ELR (cell line): ENCODE measurements at regions not wholly inside any gene's neighbourhood (a gene's known extent, or its start where the extent isn't known, plus 50 kb on each side); places are given as distances from the start of the nearest gene placed in this dataset.
A peak's percentile ranks its signal among the peaks of the same experiment; 100 is the strongest.

Experiments used
- DNase-seq: peaks from one replicate; pipeline ENCODE4 v3.0.0-alpha.2; 2015; ENCODE audit warnings: low read depth

GRCh38 chr7:95668504-95669018 is 72.2 kb upstream of the PDK4 start:
- no peak for DNase-seq

GRCh38 chr7:95662987-95663386 is 66.7 kb upstream of the PDK4 start:
- no peak for DNase-seq

GRCh38 chr7:95660023-95660434 is 63.7 kb upstream of the PDK4 start:
- no peak for DNase-seq

GRCh38 chr7:95658676-95659075 is 62.4 kb upstream of the PDK4 start:
- DNase-seq: no peak

GRCh38 chr7:95649546-95649945 is 53.2 kb upstream of the PDK4 start:
- peak; percentile 25 for DNase-seq

GRCh38 chr7:95646350-95646749 is 50.0 kb upstream of the PDK4 start:
- DNase-seq: no peak
